WERI-Rb-1 (cell line): ENCODE measurements at regions not wholly inside any gene's neighbourhood (a gene's known extent, or its start where the extent isn't known, plus 50 kb on each side); places are given as distances from the start of the nearest gene placed in this dataset.

ENCODE experiments used
- DNase-seq: peaks from one replicate; pipeline ENCODE4 v3.0.0-alpha.2; 2020
- H3K27ac ChIP-seq: fragments of 250-450 bp; sonication (Bioruptor Pico); 2 replicates; pipeline ENCODE4 v1.5.1; 2020; ENCODE audit warnings: mild to moderate bottlenecking, moderate library complexity
- H3K27me3 ChIP-seq: fragments of 250-450 bp; sonication (Bioruptor Pico); 2 replicates; pipeline ENCODE4 v1.5.1; 2021; ENCODE audit warnings: mild to moderate bottlenecking, low read depth, moderate library complexity; ENCODE audit not compliant: insufficient read depth, severe bottlenecking
- H3K36me3 ChIP-seq: fragments of 250-450 bp; sonication (Bioruptor Pico); 2 replicates; pipeline ENCODE4 v1.5.1; 2020; ENCODE audit warnings: mild to moderate bottlenecking, moderate library complexity
- H3K4me3 ChIP-seq: 2 replicates; pipeline ENCODE4 v1.5.1; 2011; ENCODE audit warnings: low read depth, mild to moderate bottlenecking, control low read depth, low read length
- H3K9me3 ChIP-seq: fragments of 250-450 bp; sonication (Bioruptor Pico); 2 replicates; pipeline ENCODE4 v1.5.1; 2021; ENCODE audit warnings: mild to moderate bottlenecking, moderate library complexity; ENCODE audit not compliant: severe bottlenecking
- CTCF ChIP-seq: IDR thresholded peaks from 2 replicates; pipeline ENCODE4 v1.5.1; 2011; ENCODE audit warnings: low read depth, mild to moderate bottlenecking, control low read depth, inconsistent platforms, low read length

GRCh38 chr18:76259711-76260110 lies 235.3 kb downstream of the ZNF516 start:
- DNase-seq: no peak
- TF ChIP-seq CTCF: no peak
- Histone ChIP-seq H3K4me3 (no peak overlapping the region), H3K27me3 (no peaks in the 10 kb centered on the region), H3K27ac (no peak overlapping the region), H3K9me3 (no peaks in the 10 kb centered on the region), H3K36me3 (no peaks in the 10 kb centered on the region)

- Histone ChIP-seq H3K4me3 (no peak overlapping the region), H3K36me3 (no peaks in the 10 kb centered on the region), H3K9me3 (no peaks in the 10 kb centered on the region), H3K27ac (no peak overlapping the region), H3K27me3 (no peaks in the 10 kb centered on the region)
- 0 out of 2 replicates have a peak, but pooled peaks have one; percentile 20 for TF ChIP-seq CTCF
- no peak for DNase-seq
Measured at GRCh38 chr18:76259096-76259495, 235.9 kb downstream of the ZNF516 start.

GRCh38 chr18:76258209-76258608 lies 236.8 kb downstream of the ZNF516 start:
- Histone ChIP-seq H3K9me3 (no peaks in the 10 kb centered on the region), H3K27me3 (no peaks in the 10 kb centered on the region), H3K4me3 (no peak overlapping the region), H3K36me3 (no peaks in the 10 kb centered on the region), H3K27ac (no peak overlapping the region)
- no peak for TF ChIP-seq CTCF
- DNase-seq: no peak

GRCh38 chr18:76255070-76255683 lies 239.9 kb downstream of the ZNF516 start:
- DNase-seq: no peak
- no peak overlapping the region for H3K27ac ChIP-seq
- TF ChIP-seq CTCF: no peak
- H3K9me3 ChIP-seq: no peaks in the 10 kb centered on the region
- no peaks in the 10 kb centered on the region for H3K27me3 ChIP-seq
- H3K4me3 ChIP-seq: no peak overlapping the region
- H3K36me3 ChIP-seq: no peaks in the 10 kb centered on the region

- no peaks in the 10 kb centered on the region for H3K27me3 ChIP-seq
Measured at GRCh38 chr18:76252880-76253279, 242.2 kb downstream of the ZNF516 start.

More at GRCh38 chr18:76252880-76253279, 242.2 kb downstream of the ZNF516 start:
- no peaks in the 10 kb centered on the region for H3K36me3 ChIP-seq
- DNase-seq: peak; percentile 61
- no peaks in the 10 kb centered on the region for H3K9me3 ChIP-seq
- H3K4me3 ChIP-seq: no peak overlapping the region
- TF ChIP-seq CTCF: peak; percentile 75
- H3K27ac ChIP-seq: no peak overlapping the region
